HG03066 (cell line): ENCODE measurements at regions not wholly inside any gene's neighbourhood (a gene's known extent, or its start where the extent isn't known, plus 50 kb on each side); places are given as distances from the start of the nearest gene placed in this dataset.

ENCODE experiments used
- ATAC-seq: cut with Tn5 transposase; IDR thresholded peaks from one replicate; pipeline ENCODE4 v1.9.1; 2021; ENCODE audit warnings: low read depth; ENCODE audit not compliant: unreplicated experiment

DNA sequence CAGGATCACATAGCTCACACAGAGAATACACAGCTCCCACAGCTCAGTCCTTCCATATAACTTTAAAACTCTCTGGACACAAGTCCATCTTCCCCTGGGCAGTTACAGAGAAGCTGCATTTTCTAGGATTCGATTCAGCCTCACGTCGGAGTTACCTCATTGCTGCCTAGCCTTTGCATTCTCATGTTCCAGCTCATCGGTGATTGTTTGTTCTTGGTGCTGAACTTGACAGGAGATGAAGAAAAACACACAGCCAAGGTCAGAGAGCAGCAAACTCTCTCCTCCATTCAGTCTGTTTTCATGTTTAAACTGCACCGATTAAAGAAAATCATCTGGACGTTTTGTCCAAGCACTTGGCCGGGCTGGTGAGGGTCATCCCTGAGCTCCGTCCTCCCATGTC, 375.5 kb upstream of the CFAP20DC start:
- ATAC-seq: no peak

DNA sequence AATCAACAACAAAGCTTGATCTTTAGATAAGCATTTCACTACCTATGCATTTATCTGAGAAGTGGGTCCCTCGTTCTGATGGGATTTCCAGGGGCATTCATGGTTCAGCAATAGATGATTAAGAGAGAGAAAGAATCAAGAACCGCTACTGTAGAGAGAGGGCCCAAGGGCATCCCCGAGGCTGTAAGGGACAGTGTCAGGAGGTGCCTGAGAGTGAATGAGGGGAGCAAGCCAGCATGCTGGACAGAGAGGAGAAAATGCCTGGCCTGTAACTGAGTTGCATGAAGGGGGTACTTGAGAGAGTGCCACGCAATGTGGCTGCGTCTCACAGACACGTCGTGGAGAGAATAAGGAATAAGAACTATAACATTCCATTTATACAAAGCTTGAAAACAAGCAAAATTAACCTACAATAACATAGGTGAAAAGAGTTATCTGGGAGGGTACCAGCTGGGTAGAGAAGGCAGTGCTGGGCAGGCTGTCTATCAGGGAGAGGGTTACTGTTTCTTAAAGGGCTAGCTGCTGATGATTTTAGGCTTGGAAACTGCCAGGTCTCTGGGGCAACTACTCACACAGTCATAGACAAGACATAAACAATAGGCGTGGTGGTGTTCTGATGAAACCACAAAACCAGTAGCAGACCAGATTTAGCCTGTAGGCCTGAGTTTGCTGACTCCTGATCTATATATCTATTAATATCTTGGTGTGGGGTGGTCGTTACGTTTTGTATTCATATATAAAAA, 374.6 kb upstream of the CFAP20DC start:
- ATAC-seq: no peak

GRCh38 chr3:59423707-59424106, 373.9 kb upstream of the CFAP20DC start:
- no peak for ATAC-seq

DNA sequence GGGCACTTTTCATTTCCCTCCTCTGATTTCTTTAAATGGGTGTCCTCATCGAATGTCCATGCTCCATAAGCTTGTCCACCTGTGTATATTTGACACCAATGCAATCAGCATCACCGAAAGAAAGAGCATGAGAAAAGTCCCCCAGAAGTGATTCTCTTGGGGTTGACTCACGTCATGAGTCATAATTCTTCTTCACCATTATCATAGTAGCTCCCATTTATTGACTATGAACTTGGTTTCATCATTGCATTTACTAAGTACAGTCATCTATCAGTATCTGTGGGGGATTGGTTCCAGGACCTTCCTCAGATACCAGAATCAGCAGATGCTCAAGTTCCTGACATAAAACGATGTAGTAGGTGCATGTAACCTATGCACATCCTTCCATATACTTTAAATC, 372.5 kb upstream of the CFAP20DC start:
- no peak for ATAC-seq

GRCh38 chr3:59418836-59419235, 369.0 kb upstream of the CFAP20DC start:
- no peak for ATAC-seq

- ATAC-seq: no peak
Measured at GRCh38 chr3:59412516-59412915, 362.7 kb upstream of the CFAP20DC start.

GRCh38 chr3:59411694-59412093, 361.9 kb upstream of the CFAP20DC start:
- ATAC-seq: no peak

GRCh38 chr3:59411186-59411585, 361.4 kb upstream of the CFAP20DC start:
- ATAC-seq: no peak

GRCh38 chr3:59408047-59408624, 358.3 kb upstream of the CFAP20DC start:
- ATAC-seq: peak; percentile 63

DNA sequence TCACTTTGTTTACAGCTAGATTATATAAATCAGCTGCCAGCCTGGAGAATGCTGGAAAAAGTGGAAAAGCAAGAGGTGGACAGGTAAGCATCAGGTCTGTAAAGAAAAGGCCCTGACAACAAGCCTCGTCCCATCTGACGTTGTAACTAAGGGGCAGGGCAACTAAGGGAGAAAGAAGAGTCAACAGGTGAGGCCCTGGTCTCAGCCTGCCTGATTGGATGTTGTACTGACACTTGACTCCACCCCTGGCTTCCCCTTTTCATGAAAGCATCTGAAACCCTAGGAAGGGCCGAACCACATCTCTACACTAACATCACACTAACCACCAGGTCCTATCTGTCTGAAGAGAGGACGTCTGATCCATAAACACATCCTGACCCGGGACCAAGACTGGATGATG, 357.6 kb upstream of the CFAP20DC start:
- no peak for ATAC-seq

GRCh38 chr3:59406943-59407342, 357.1 kb upstream of the CFAP20DC start:
- ATAC-seq: peak; percentile 91

DNA sequence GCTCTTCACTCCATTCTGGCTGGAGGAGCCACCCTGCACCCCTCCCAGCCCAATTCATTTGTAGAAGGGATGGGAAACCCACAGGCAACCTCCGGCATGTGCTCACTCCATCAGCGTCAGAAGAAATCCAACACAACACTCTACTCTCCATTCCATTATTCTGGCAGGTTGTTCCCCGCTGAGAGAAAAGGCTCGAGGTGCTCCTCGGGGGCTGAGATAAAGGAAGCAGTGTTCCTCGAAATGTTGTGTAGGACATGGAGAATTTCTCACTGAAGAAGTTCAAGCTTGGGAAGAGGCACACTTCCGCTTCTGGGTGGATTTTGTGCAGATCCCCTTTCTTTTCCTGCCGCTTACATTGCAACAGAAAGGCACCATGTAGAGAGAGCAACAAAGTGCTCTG, 355.0 kb upstream of the CFAP20DC start:
- no peak for ATAC-seq

DNA sequence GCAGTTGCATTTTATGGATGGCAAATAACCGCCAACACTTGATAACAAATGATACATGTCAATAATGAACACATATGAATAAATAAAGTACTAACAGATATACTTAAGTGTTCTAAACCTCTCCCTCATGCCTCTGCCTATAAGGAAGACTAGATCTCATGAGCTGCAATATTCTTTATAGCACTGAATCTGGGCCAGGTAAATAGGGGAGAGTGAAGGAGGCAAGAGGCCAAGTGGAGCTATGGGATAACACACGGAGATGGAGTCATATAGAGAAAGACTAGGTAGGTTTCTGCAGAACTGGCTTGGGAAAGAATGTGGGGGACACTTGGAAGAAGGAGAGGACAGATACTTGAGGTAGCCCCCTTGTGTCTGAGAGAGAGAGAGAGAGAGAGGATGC, 354.2 kb upstream of the CFAP20DC start:
- no peak for ATAC-seq

GRCh38 chr3:59401924-59402323, 352.1 kb upstream of the CFAP20DC start:
- peak; percentile 57 for ATAC-seq

DNA sequence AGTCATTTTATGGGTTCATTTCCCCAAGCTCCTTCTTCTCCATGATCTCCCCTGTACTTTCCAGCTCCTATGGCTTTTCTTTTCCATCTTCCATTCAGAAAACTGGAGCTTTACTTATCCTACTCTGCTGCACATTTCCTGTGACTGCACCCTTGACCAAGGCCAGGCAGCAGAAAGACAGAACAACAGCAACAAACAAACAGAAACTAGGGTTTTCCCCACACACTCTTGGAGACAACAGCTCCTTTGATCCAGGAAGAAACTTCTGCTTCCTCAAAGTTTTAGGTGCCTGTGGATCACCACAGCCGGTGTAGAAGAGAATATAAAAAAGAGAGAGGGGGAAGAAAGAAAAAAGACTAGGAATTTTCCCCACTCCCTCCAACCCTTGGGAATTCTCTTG, 342.3 kb upstream of the CFAP20DC start:
- no peak for ATAC-seq

DNA sequence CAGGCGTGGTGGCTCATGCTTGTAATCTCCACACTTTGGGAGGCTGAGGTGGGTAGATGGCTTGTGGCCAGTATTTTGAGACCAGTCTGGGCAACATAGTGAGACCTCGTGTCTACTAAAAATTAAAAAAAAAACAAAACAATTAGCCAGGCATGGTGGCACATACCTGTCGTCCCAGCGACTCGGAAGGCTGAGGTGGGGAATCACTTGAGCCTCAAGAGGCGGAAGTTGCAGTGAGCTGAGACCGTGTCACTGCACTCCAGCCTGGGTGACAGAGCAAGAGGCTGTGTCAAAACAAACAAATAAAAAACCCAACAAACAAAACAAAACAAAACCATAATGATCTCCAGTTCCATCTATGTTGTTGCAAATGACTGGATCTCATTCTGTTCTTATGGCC, 341.3 kb upstream of the CFAP20DC start:
- no peak for ATAC-seq

GRCh38 chr3:59388555-59389270, 338.9 kb upstream of the CFAP20DC start:
- peak; percentile 50 for ATAC-seq

GRCh38 chr3:59386165-59386564, 336.3 kb upstream of the CFAP20DC start:
- ATAC-seq: peak; percentile 66

DNA sequence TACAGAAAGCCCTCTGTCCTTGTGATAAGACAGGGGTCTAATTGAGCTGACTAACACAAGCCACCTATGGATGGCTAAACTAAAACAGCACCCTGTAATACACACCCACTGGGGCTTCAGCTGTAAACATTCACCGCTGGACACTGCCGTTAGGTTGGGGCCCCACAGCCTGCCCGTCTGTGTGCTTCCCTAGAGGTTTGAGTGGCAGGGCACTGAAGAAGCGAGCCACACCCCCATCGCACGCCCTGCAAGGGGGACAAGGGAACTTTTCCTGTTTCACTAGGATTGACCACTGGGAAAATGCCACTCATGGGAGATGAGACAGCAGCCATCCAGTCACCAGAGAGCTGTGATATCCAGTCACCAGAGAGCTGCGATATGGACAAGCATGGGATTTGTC, 335.7 kb upstream of the CFAP20DC start:
- ATAC-seq: no peak

DNA sequence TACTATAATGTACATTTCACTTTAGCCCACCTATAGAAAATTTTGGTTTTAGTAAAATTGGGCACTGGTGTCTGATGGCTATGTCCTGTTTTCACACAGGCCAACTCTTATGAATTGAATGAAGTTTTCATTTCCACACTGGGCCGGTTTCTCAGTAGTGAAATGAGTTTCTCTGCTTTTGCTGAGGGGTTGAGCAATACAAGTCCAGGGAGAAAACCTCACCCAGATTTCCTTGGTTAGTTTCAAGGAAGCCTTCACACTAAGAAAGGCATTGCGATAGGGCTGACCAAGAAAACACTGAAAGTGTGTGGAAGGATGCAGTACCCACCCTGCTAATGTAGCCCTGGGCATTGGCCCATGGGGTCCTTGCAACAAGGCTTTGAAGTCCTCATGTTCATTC, 331.5 kb upstream of the CFAP20DC start:
- peak; percentile 71 for ATAC-seq

DNA sequence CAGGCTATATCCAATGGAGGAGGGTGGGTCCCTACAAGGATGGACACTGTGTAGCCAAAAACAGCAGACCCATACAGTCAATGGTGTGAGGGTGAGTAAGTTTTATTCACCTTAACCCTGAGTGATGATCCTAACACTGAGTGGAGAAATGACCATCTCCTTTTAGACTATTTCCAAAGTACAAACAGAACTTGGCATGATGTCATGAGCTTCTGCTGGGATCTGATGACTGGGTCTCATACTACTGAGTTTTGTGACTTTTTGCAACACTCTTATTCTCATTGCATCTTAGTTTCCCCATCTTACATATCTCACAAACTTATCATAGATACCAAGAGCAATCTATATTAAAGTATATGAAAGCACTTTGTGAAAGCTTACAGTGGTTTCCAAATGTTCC, 330.3 kb upstream of the CFAP20DC start:
- no peak for ATAC-seq

GRCh38 chr3:59374818-59375211, 325.0 kb upstream of the CFAP20DC start:
- ATAC-seq: peak; percentile 100
